Left ventricle myocardium inferior (tissue), 1 donor: ENCODE measurements at regions not wholly inside any gene's neighbourhood (a gene's known extent, or its start where the extent isn't known, plus 50 kb on each side); places are given as distances from the start of the nearest gene placed in this dataset.

Experiments
- DNase-seq: peaks from one replicate; pipeline ENCODE4 v3.0.0-alpha.2; 2020
- H3K27ac ChIP-seq: fragments of 200-600 bp; replicated peaks from 2 replicates; pipeline ENCODE4 v1.8.0; 2021
- H3K27me3 ChIP-seq: fragments of 200-600 bp; 2 replicates; pipeline ENCODE4 v1.8.0; 2021; ENCODE audit warnings: low read depth
- H3K36me3 ChIP-seq: fragments of 200-600 bp; 2 replicates; pipeline ENCODE4 v1.8.0; 2021
- H3K4me1 ChIP-seq: fragments of 200-600 bp; 2 replicates; pipeline ENCODE4 v1.8.0; 2021
- H3K4me3 ChIP-seq: fragments of 200-600 bp; 2 replicates; pipeline ENCODE4 v1.8.0; 2021; ENCODE audit warnings: mild to moderate bottlenecking, moderate library complexity
- H3K9me3 ChIP-seq: fragments of 200-600 bp; replicated peaks from 2 replicates; pipeline ENCODE4 v1.8.0; 2021
- intact Hi-C: fragments of 100-400 bp; cut with micrococcal nuclease; formaldehyde crosslinking; loops from one replicate; pipeline ENCODE4 v1.11.0; 2022
- TF ChIP-seq, protein P1 (sequence below): fragments of 200-600 bp; IDR thresholded peaks from 2 replicates; pipeline ENCODE4 v1.8.0; 2021; ENCODE audit warnings: antibody characterized with exemption, mild to moderate bottlenecking, borderline replicate concordance
- donor health status: DM: no; HTN: yes; CAD: no; lungs with severe emphysema.

DNA sequence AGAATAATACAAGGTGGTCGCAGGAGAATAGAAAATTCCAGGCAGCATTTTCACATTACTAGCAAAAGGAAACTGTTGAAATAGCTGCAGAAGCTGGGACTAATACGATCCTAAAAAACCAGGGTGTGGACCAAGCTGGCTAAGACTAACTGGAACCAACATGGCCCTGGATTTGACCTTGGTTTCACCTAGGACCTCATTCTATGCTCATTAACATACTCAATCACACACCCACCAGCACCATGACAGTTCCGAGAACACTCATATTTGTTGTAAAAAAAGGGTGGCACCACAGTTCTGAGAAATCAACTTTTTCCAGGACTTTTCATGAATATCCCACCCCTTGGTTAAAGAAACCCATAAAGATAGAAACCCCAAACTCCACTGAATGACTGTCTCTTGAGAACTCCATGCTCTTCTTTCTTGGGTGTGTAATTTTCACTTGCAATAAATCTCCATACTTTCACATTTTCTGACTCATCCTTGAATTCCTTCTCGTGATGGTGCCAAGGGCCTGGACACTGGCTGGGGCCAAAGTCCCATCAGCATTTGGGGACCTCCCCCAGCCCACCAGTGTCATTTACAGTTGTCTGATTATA lies 164.3 kb upstream of the CHST9 start:
- no peaks in the 10 kb centered on the region for H3K9me3 ChIP-seq
- H3K36me3 ChIP-seq, result no peaks in the 10 kb centered on the region
- no peak overlapping the region for H3K4me3 ChIP-seq
- H3K27me3 ChIP-seq, result peaks cover 11% of the 10 kb centered on the region
- DNase-seq, result no peak
- TF ChIP-seq, protein P1, sequence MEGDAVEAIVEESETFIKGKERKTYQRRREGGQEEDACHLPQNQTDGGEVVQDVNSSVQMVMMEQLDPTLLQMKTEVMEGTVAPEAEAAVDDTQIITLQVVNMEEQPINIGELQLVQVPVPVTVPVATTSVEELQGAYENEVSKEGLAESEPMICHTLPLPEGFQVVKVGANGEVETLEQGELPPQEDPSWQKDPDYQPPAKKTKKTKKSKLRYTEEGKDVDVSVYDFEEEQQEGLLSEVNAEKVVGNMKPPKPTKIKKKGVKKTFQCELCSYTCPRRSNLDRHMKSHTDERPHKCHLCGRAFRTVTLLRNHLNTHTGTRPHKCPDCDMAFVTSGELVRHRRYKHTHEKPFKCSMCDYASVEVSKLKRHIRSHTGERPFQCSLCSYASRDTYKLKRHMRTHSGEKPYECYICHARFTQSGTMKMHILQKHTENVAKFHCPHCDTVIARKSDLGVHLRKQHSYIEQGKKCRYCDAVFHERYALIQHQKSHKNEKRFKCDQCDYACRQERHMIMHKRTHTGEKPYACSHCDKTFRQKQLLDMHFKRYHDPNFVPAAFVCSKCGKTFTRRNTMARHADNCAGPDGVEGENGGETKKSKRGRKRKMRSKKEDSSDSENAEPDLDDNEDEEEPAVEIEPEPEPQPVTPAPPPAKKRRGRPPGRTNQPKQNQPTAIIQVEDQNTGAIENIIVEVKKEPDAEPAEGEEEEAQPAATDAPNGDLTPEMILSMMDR, result no peak
- no peak overlapping the region for H3K27ac ChIP-seq
- intact Hi-C loops, result no loop called here
- no peaks in the 10 kb centered on the region for H3K4me1 ChIP-seq

DNA sequence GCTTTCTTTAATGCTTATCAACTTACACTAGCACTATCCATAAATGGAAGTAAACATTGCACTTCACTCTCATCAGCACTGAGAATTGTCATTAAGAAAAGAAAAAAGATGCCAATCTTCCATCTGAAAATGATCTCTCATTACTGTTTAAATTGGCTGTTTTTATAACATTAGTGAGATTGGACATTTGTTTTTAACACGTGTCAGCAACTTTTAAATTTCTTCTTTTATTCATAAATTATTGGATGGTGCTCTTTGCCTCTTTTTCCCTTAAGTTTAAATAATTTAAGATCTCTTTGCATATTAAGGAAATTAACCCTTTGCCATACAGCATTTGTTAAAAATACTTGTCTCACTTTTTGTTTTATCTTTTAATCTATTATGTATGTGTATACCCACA lies 146.5 kb upstream of the CHST9 start:
- TF ChIP-seq, protein P1, result no peak
- Histone ChIP-seq H3K27me3 (no peaks in the 10 kb centered on the region), H3K9me3 (no peaks in the 10 kb centered on the region), H3K27ac (no peak overlapping the region), H3K4me1 (no peaks in the 10 kb centered on the region), H3K4me3 (no peak overlapping the region), H3K36me3 (no peaks in the 10 kb centered on the region)
- no peak for DNase-seq
- intact Hi-C loops, result no loop called here

DNA sequence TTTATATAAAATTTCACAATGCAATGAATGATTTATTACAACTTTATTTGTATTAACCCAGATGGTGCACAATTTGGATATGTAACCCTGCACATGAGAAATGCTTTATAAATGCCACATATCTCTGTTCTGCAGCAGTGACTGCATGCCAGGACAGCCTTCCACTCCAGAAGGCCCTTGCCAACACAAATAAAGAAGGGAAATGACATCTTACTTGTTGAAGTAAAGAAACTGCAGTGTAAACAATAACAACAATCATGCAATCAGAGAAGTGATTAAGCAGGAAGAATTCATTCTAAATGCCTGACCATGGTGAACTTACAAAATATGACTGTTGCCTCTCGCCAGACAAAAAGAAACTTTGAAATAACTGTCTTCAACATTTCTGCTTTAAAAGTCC lies 129.9 kb upstream of the CHST9 start:
- DNase-seq, result no peak
- H3K9me3 ChIP-seq, result no peaks in the 10 kb centered on the region
- intact Hi-C loops, result no loop called here
- no peaks in the 10 kb centered on the region for H3K36me3 ChIP-seq
- TF ChIP-seq, protein P1, result no peak
- no peaks in the 10 kb centered on the region for H3K27me3 ChIP-seq
- H3K4me3 ChIP-seq, result no peak overlapping the region
- H3K27ac ChIP-seq, result no peak overlapping the region
- H3K4me1 ChIP-seq, result no peaks in the 10 kb centered on the region

DNA sequence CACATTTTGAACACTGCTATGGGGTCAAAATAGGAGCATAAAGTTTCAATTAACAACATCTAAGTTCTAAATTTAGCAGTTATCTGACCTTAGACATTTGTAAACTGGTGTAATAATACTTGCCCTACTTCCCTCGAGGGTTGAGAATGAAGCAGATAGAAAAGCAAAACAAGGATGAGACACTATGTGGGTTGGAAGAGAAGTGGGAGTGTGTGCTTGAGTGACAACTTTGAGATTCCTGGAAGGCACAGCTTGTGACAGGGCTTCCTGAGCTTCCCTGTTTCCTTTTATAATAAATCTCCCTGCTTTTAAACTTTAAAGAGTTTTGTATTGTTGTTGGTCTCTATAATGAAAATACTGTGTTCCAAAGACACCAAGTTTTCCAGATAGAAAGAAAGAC lies 128.6 kb upstream of the CHST9 start:
- intact Hi-C loops, result no loop called here
- no peak for DNase-seq
- no peaks in the 10 kb centered on the region for H3K4me1 ChIP-seq
- no peak overlapping the region for H3K27ac ChIP-seq
- no peaks in the 10 kb centered on the region for H3K36me3 ChIP-seq
- TF ChIP-seq, protein P1, result no peak
- no peaks in the 10 kb centered on the region for H3K9me3 ChIP-seq
- H3K27me3 ChIP-seq, result no peaks in the 10 kb centered on the region
- H3K4me3 ChIP-seq, result no peak overlapping the region

DNA sequence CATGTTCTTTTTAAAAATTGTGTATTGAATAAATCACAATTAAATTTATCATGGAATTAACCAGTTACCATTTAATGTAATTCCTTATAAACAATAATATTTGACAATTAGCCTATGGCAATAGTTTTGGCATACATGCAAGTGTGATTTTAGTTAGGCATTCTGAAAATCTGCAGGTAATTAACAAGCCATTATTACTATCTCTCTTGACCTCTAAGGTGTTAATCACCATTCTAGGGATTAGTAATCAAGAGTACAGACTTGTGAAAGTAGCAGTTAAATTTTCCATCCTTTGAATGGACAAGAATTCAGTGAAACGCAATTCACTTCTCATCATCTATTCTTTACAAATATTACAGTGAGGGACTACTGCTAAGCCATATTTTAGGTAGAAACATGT lies 127.7 kb upstream of the CHST9 start:
- Histone ChIP-seq H3K27ac (no peak overlapping the region), H3K4me1 (no peaks in the 10 kb centered on the region), H3K27me3 (no peaks in the 10 kb centered on the region), H3K4me3 (no peak overlapping the region), H3K36me3 (no peaks in the 10 kb centered on the region), H3K9me3 (no peaks in the 10 kb centered on the region)
- no peak for DNase-seq
- intact Hi-C loops, result no loop called here
- TF ChIP-seq, protein P1, result no peak
